AG10803 (cell line): ENCODE measurements at regions not wholly inside any gene's neighbourhood (a gene's known extent, or its start where the extent isn't known, plus 50 kb on each side); places are given as distances from the start of the nearest gene placed in this dataset.

Source experiments
- DNase-seq: peaks from one replicate; pipeline ENCODE4 v3.0.0; 2010; ENCODE audit warnings: low read depth
- H3K4me3 ChIP-seq: 2 replicates; pipeline ENCODE4 v1.5.1; 2011; ENCODE audit warnings: mild to moderate bottlenecking, low read length, control low read depth
- TF ChIP-seq, protein P1 (sequence below): conservative IDR thresholded peaks from 2 replicates; pipeline ENCODE4 v1.5.1; 2011; ENCODE audit warnings: mild to moderate bottlenecking, low read length, control low read depth, inconsistent platforms

DNA sequence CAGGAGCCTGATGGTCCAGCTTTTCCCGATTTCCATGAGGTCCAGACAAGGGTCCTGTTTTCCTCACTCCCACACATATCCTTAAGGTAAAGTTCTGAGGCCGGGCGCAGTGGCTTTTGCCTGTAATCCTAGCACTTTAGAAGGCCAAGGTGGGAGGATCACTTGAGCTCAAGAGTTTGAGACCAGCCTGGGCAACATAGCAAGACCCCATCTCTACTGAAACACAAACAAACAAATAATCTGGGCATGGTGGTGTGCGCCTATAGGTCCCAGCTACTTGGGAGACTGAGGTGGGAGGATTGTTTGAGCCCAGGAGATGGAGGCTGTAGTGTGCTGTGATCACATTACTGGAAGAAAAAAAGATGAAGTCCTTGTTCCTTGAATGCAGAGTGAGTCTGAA is 53.2 kb upstream of the IYD start:
- DNase-seq: no peak
- no peak overlapping the region for H3K4me3 ChIP-seq
- TF ChIP-seq, protein P1, sequence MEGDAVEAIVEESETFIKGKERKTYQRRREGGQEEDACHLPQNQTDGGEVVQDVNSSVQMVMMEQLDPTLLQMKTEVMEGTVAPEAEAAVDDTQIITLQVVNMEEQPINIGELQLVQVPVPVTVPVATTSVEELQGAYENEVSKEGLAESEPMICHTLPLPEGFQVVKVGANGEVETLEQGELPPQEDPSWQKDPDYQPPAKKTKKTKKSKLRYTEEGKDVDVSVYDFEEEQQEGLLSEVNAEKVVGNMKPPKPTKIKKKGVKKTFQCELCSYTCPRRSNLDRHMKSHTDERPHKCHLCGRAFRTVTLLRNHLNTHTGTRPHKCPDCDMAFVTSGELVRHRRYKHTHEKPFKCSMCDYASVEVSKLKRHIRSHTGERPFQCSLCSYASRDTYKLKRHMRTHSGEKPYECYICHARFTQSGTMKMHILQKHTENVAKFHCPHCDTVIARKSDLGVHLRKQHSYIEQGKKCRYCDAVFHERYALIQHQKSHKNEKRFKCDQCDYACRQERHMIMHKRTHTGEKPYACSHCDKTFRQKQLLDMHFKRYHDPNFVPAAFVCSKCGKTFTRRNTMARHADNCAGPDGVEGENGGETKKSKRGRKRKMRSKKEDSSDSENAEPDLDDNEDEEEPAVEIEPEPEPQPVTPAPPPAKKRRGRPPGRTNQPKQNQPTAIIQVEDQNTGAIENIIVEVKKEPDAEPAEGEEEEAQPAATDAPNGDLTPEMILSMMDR: no peak

DNA sequence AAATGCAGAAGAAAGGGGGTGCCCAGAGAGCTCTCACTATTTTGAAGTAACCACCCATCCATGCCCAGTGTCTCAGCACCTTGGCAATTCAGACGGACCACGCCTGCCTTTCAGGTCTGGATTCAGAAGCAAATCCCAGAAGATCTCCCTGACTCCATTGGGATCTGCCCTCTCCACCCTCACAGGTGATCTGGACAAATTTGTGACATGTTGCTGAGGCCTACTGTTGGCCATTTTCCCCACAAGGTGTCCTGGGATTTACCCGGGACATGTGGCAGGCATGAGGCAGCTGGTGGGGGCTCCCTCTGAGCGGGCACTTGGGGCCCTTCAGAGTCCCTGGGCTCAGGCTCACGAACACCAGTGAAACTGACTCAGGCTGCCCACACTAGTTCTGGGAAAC is 51.9 kb upstream of the IYD start:
- no peak for DNase-seq
- TF ChIP-seq, protein P1: no peak
- H3K4me3 ChIP-seq: no peak overlapping the region
